ENCODE measurements at regions not wholly inside any gene's neighbourhood (a gene's known extent, or its start where the extent isn't known, plus 50 kb on each side); places are given as distances from the start of the nearest gene placed in this dataset.

- TF ChIP-seq CTCF (IDR thresholded peaks at IDR 0.05; ENCODE audit: low read depth, low read length, missing input control) (no peak), EGR1 (IDR thresholded peaks at IDR 0.05; ENCODE audit: low read depth in 2 of 2) (no peak), REST (IDR thresholded peaks at IDR 0.05) (no peak), TAF1 (conservative IDR thresholded peaks at IDR 0.05) (no peak), HNF4A (conservative IDR thresholded peaks at IDR 0.05) (no peak), ZBTB33 (IDR thresholded peaks at IDR 0.05) (no peak), SP1 (IDR thresholded peaks at IDR 0.05) (no peak), GABPA (IDR thresholded peaks at IDR 0.05 in 1 of 2, conservative IDR thresholded peaks at IDR 0.05 in 1 of 2) (no peak), FOXA2 (IDR thresholded peaks at IDR 0.05) (no peak), RAD21 (IDR thresholded peaks at IDR 0.05) (no peak)
Measured at GRCh38 chr5:109278141-109278540, 131.6 kb downstream of the PJA2 start.
